ENCODE measurements at regions not wholly inside any gene's neighbourhood (a gene's known extent, or its start where the extent isn't known, plus 50 kb on each side); places are given as distances from the start of the nearest gene placed in this dataset.

DNA sequence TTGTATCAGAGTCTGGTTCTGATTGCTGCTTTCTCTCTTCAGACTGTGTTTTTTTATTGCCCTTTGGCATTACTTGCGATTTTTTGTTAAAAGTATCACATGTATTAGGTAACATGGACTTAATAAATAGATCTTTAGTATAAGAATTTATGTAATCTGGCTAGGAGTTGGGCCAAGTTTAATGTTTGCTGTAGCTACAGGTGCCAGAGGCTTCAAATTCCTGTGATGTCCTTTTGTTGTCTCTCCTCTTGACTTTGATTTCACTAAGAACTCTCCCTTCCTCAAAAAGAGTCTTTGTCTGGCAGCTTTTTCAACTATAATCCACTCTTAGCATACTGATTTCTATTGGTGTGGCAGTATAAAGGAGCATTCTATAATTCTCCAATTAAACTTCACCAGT, 313.1 kb downstream of the DTWD2 start:
- Histone ChIP-seq H3K4me3 (ENCODE audit: low read depth, low read length) (no peak overlapping the region), H3K27me3 (ENCODE audit: control insufficient read depth, insufficient read depth, low read length) (no peaks in the 10 kb centered on the region), H3K36me3 (ENCODE audit: control insufficient read depth, insufficient read depth, low read length) (no peaks in the 10 kb centered on the region)
- DNase-seq (ENCODE audit: low read depth), result no peak
- TF ChIP-seq, protein P1, sequence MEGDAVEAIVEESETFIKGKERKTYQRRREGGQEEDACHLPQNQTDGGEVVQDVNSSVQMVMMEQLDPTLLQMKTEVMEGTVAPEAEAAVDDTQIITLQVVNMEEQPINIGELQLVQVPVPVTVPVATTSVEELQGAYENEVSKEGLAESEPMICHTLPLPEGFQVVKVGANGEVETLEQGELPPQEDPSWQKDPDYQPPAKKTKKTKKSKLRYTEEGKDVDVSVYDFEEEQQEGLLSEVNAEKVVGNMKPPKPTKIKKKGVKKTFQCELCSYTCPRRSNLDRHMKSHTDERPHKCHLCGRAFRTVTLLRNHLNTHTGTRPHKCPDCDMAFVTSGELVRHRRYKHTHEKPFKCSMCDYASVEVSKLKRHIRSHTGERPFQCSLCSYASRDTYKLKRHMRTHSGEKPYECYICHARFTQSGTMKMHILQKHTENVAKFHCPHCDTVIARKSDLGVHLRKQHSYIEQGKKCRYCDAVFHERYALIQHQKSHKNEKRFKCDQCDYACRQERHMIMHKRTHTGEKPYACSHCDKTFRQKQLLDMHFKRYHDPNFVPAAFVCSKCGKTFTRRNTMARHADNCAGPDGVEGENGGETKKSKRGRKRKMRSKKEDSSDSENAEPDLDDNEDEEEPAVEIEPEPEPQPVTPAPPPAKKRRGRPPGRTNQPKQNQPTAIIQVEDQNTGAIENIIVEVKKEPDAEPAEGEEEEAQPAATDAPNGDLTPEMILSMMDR (IDR thresholded peaks at IDR 0.05; ENCODE audit: insufficient read depth, low read length, poor library complexity, severe bottlenecking), result no peak

GRCh38 chr5:118657576-118657975, 330.8 kb downstream of the DTWD2 start:
- DNase-seq (ENCODE audit: low read depth), result no peak
- H3K4me3 ChIP-seq (ENCODE audit: low read depth, low read length), result no peak overlapping the region
- TF ChIP-seq, protein P1 (IDR thresholded peaks at IDR 0.05; ENCODE audit: insufficient read depth, low read length, poor library complexity, severe bottlenecking), result no peak
- H3K27me3 ChIP-seq (ENCODE audit: control insufficient read depth, insufficient read depth, low read length), result no peaks in the 10 kb centered on the region
- no peaks in the 10 kb centered on the region for H3K36me3 ChIP-seq (ENCODE audit: control insufficient read depth, insufficient read depth, low read length)

GRCh38 chr5:118653872-118654271, 334.5 kb downstream of the DTWD2 start:
- Histone ChIP-seq H3K27me3 (ENCODE audit: control insufficient read depth, insufficient read depth, low read length) (no peaks in the 10 kb centered on the region), H3K4me3 (ENCODE audit: low read depth, low read length) (no peak overlapping the region), H3K36me3 (ENCODE audit: control insufficient read depth, insufficient read depth, low read length) (no peaks in the 10 kb centered on the region)
- TF ChIP-seq, protein P1 (IDR thresholded peaks at IDR 0.05; ENCODE audit: insufficient read depth, low read length, poor library complexity, severe bottlenecking), result no peak
- no peak for DNase-seq (ENCODE audit: low read depth)

DNA sequence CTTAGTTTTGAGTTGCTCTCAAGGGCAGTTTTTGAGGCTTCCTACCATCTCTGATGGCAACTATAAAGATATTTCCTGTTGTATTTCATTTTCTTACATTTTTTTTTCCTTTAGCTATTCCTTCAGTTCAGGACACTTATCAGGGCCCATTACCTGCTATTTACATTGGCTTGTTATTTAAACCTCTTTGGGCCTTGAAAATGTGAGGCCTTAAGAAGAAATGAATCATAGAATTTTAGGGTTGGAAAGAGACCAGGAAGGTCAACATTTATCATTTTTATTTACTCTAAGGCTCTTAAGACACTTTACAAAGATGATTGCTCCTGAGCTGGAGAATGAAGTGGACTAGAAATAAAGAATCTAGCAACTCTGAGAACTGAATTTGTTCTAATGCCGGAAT, 335.2 kb downstream of the DTWD2 start:
- TF ChIP-seq, protein P1 (IDR thresholded peaks at IDR 0.05; ENCODE audit: insufficient read depth, low read length, poor library complexity, severe bottlenecking), result no peak
- Histone ChIP-seq H3K27me3 (ENCODE audit: control insufficient read depth, insufficient read depth, low read length) (no peaks in the 10 kb centered on the region), H3K36me3 (ENCODE audit: control insufficient read depth, insufficient read depth, low read length) (no peaks in the 10 kb centered on the region), H3K4me3 (ENCODE audit: low read depth, low read length) (no peak overlapping the region)
- DNase-seq (ENCODE audit: low read depth), result no peak

GRCh38 chr5:118651002-118651401, 337.3 kb downstream of the DTWD2 start:
- Histone ChIP-seq H3K4me3 (ENCODE audit: low read depth, low read length) (no peak overlapping the region), H3K36me3 (ENCODE audit: control insufficient read depth, insufficient read depth, low read length) (no peaks in the 10 kb centered on the region)
- TF ChIP-seq, protein P1 (IDR thresholded peaks at IDR 0.05; ENCODE audit: insufficient read depth, low read length, poor library complexity, severe bottlenecking), result no peak

DNA sequence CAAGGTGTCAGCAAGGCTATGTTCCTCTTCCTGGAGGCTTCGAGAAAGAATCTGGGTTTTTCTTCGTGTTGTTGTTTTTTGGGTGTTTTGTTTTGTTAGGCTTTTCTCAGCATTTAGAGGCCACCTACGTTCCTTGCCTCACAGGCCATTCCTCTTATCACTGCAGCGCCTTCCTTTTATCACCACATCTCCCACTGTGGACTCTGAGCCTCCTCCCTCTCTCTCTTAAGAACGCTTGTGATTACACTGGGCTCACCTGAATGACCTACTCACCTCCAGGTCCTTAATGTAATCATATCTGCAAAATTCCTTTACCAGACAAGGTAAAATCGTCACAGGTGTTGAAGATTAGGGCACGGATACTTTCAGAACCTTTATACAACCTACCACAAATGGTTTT, 340.8 kb downstream of the DTWD2 start:
- no peaks in the 10 kb centered on the region for H3K36me3 ChIP-seq (ENCODE audit: control insufficient read depth, insufficient read depth, low read length)
- TF ChIP-seq, protein P1 (IDR thresholded peaks at IDR 0.05; ENCODE audit: insufficient read depth, low read length, poor library complexity, severe bottlenecking), result no peak

More at GRCh38 chr5:118651002-118651401, 337.3 kb downstream of the DTWD2 start:
- DNase-seq (ENCODE audit: low read depth), result no peak
- no peaks in the 10 kb centered on the region for H3K27me3 ChIP-seq (ENCODE audit: control insufficient read depth, insufficient read depth, low read length)

More for the DNA sequence above, 340.8 kb downstream of the DTWD2 start:
- no peak for DNase-seq (ENCODE audit: low read depth)
- Histone ChIP-seq H3K4me3 (ENCODE audit: low read depth, low read length) (no peak overlapping the region), H3K27me3 (ENCODE audit: control insufficient read depth, insufficient read depth, low read length) (no peaks in the 10 kb centered on the region)

Data from kidney epithelial cell (primary cell).